ENCODE measurements at regions not wholly inside any gene's neighbourhood (a gene's known extent, or its start where the extent isn't known, plus 50 kb on each side); places are given as distances from the start of the nearest gene placed in this dataset.

DNA sequence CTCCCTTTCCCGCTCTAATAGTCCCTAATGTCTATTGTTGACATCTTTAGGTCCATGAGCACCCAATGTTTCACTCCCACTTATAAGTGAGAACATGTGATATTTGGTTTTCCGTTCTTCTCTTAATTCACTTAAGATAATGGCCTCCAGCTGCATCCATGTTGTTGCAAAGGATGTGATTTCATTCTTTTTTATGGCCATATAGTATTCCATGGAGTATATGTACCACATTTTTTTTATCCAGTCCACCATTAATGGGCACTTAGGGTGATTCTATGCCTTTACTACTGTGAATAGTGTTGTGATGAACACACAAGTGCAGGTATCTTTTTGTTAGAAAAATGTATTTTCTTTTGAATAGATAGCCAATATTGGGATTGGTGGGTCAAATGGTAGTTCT, 126.0 kb upstream of the RAB3GAP2 start:
- no peak for FAIRE-seq
- Histone ChIP-seq H3K9me1 (ENCODE audit: control insufficient read depth, insufficient read depth, low read length) (no peaks in the 10 kb centered on the region), H3K79me2 (ENCODE audit: control insufficient read depth, insufficient read depth, low read length) (no peaks in the 10 kb centered on the region), H3K4me2 (ENCODE audit: insufficient read depth, low read length) (no peak overlapping the region), H3K9me3 (replicated peaks; ENCODE audit: control insufficient read depth, insufficient read depth, low read depth, low read length) (no peaks in the 10 kb centered on the region), H3K27ac (ENCODE audit: extremely low read depth, low read depth, low read length) (no peak overlapping the region), H4K20me1 (replicated peaks; ENCODE audit: control insufficient read depth, insufficient read depth, low read length) (no peaks in the 10 kb centered on the region), H3K27me3 (ENCODE audit: control insufficient read depth in 2 of 2, insufficient read depth in 2 of 2, low read length in 2 of 2) (no peaks in the 10 kb centered on the region), H3K4me1 (replicated peaks in 1 of 2; ENCODE audit: control insufficient read depth in 2 of 2, insufficient read depth in 2 of 2, low read length in 2 of 2) (no peaks in the 10 kb centered on the region), H2AFZ (ENCODE audit: low read depth, low read length) (no peak overlapping the region), H3K36me3 (ENCODE audit: control insufficient read depth, insufficient read depth, low read length) (no peaks in the 10 kb centered on the region), H3K4me3 (no peak overlapping the region), H3K9ac (ENCODE audit: insufficient read depth in 1 of 2, low read depth in 2 of 2, low read length in 2 of 2) (no peak overlapping the region)
- TF ChIP-seq VEZF1 (CRISPR knock-in tag; IDR thresholded peaks at IDR 0.05) = no peak
- in situ Hi-C loops (cut with MboI) (no loop called here), intact Hi-C loops (cut with micrococcal nuclease) (no loop called here)
- CTCF ChIA-PET (ENCODE audit: low intra/inter-chr PET ratio) = no interaction called here
- BruUV-seq (replicated peaks) = no TSS peak
- POLR2A ChIA-PET = no interaction called here
- ATAC-seq = no peak
- no peak for DNase-seq (ENCODE audit: extremely low read depth in 1 of 4, low spot score in 3 of 4)
- 0% methylated on average over 2 of the region's 2 CpGs for WGBS (ENCODE audit: insufficient coverage, low coverage, missing lambda C conversion rate)

GRCh38 chr1:220391491-220391890, 119.2 kb upstream of the RAB3GAP2 start:
- DNase-seq (ENCODE audit: extremely low read depth in 1 of 4, low spot score in 3 of 4) = no peak
- no peak overlapping the region for H3K27ac ChIP-seq (ENCODE audit: extremely low read depth, low read depth, low read length)
- ATAC-seq = no peak
- no peak overlapping the region for H3K4me3 ChIP-seq
- no peaks in the 10 kb centered on the region for H3K27me3 ChIP-seq (ENCODE audit: control insufficient read depth in 2 of 2, insufficient read depth in 2 of 2, low read length in 2 of 2)
- in situ Hi-C loops (cut with MboI) (no loop called here), intact Hi-C loops (cut with micrococcal nuclease) (no loop called here)
- H3K4me1 ChIP-seq (replicated peaks in 1 of 2; ENCODE audit: control insufficient read depth in 2 of 2, insufficient read depth in 2 of 2, low read length in 2 of 2) = no peaks in the 10 kb centered on the region
- POLR2A ChIA-PET = interaction anchor here (0.6 to 0.8 kb wide), 3 partner anchors 9 to 282 kb away, joined by 3 to 4 read pairs (median 3); no protein-coding TSS in a partner anchor
- no peak for FAIRE-seq
- no peaks in the 10 kb centered on the region for H4K20me1 ChIP-seq (replicated peaks; ENCODE audit: control insufficient read depth, insufficient read depth, low read length)
- BruUV-seq (replicated peaks) = no TSS peak
- no peak for TF ChIP-seq NEUROD1 (IDR thresholded peaks at IDR 0.05; ENCODE audit: borderline replicate concordance, low read depth, low read length, partially characterized antibody)
- no peak for TF ChIP-seq TAF1 (IDR thresholded peaks at IDR 0.05; ENCODE audit: control insufficient read depth, extremely low read depth, insufficient read depth, low read length, severe bottlenecking)
- no peak for TF ChIP-seq ZNF184 (CRISPR knock-in tag; IDR thresholded peaks at IDR 0.05)
- no peak for TF ChIP-seq MYBL2 (IDR thresholded peaks at IDR 0.05; ENCODE audit: low read depth)
- TF ChIP-seq MYBL2 (CRISPR knock-in tag; IDR thresholded peaks at IDR 0.05; ENCODE audit: borderline replicate concordance) = no peak
- TF ChIP-seq, protein P1, sequence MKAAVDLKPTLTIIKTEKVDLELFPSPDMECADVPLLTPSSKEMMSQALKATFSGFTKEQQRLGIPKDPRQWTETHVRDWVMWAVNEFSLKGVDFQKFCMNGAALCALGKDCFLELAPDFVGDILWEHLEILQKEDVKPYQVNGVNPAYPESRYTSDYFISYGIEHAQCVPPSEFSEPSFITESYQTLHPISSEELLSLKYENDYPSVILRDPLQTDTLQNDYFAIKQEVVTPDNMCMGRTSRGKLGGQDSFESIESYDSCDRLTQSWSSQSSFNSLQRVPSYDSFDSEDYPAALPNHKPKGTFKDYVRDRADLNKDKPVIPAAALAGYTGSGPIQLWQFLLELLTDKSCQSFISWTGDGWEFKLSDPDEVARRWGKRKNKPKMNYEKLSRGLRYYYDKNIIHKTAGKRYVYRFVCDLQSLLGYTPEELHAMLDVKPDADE (conservative IDR thresholded peaks at IDR 0.05; ENCODE audit: control insufficient read depth, low read depth, low read length) = no peak
- H3K79me2 ChIP-seq (ENCODE audit: control insufficient read depth, insufficient read depth, low read length) = no peaks in the 10 kb centered on the region
- H3K9me3 ChIP-seq (replicated peaks; ENCODE audit: control insufficient read depth, insufficient read depth, low read depth, low read length) = no peaks in the 10 kb centered on the region
- H3K9ac ChIP-seq (ENCODE audit: insufficient read depth in 1 of 2, low read depth in 2 of 2, low read length in 2 of 2) = no peak overlapping the region
- no peak overlapping the region for H3K4me2 ChIP-seq (ENCODE audit: insufficient read depth, low read length)
- CTCF ChIA-PET (ENCODE audit: low intra/inter-chr PET ratio) = no interaction called here
- H3K36me3 ChIP-seq (ENCODE audit: control insufficient read depth, insufficient read depth, low read length) = no peaks in the 10 kb centered on the region
- H3K9me1 ChIP-seq (ENCODE audit: control insufficient read depth, insufficient read depth, low read length) = no peaks in the 10 kb centered on the region
- 0% methylated on average over 2 of the region's 2 CpGs for WGBS (ENCODE audit: insufficient coverage, low coverage, missing lambda C conversion rate)
- H2AFZ ChIP-seq (ENCODE audit: low read depth, low read length) = no peak overlapping the region

All from K562 (cell line).